Spleen (tissue), 7 donors: ENCODE measurements at regions not wholly inside any gene's neighbourhood (a gene's known extent, or its start where the extent isn't known, plus 50 kb on each side); places are given as distances from the start of the nearest gene placed in this dataset.
A peak's percentile ranks its signal among the peaks of the same experiment; 100 is the strongest.

Source experiments
- POLR2A ChIP-seq, 3 donors: fragments of 450-650 bp; IDR thresholded peaks; one replicate each; pipeline ENCODE4 v1.5.1; 2017; ENCODE audit warnings: antibody characterized with exemption in 3 of 3, mild to moderate bottlenecking in 1 of 3
- TF ChIP-seq, protein P1 (sequence below), 11 experiments: fragments of 200-600 bp in 7 of 11; fragments of 450-650 bp in 4 of 11; sonication (generic) in 4 of 11; IDR thresholded peaks in 8 of 11; conservative IDR thresholded peaks in 3 of 11; 1 replicate in 7 of 11; 2 replicates in 4 of 11; pipeline versions ENCODE4 v1.4.0 to v1.8.0; 2016 to 2021; ENCODE audit warnings: antibody characterized with exemption in 11 of 11, inconsistent platforms in 4 of 11, mild to moderate bottlenecking in 1 of 11
- donor health status: DM: no; HTN: no; CAD: no; lungs with moderate emphysema.
- donor health status: DM: no; HTN: no; CAD: no.
- donor health status: DM: no; HTN: no; CAD: no.

DNA sequence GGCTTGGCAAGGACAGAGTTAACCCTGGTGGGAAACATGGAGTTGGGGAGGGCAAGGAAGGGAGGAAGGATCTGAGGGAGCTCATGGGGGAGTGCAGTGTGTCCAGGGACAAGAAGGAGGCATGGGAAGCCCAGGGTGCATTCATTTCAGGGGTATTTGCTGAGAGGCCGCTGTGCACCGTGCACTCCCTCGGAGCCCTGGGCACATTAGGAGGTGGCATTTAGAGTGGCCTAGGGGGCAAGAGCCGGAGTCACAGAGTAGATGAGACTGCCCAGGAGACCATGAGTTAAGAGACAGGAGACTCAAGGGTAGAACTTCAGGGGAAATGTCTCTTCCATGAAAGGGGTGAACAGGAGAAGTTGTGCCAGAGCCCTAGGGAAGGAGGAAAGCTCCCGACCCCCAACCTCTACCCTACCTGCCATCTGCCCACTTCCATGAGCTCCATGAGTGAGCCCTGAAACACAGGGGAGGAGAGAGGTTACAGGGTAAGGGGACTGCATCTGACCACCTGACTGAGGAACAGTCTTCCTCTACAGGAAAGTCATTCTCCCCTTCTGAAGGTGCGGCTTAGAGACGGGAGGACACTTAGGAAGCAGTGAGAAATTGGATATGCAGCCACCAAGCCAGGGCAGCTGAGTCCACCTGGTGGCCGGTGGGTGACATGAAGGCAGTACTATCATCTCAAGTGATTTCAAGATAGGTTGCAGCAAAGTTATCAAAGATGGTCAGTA lies 58.5 kb upstream of the COPS8 start:
- TF ChIP-seq, protein P1, sequence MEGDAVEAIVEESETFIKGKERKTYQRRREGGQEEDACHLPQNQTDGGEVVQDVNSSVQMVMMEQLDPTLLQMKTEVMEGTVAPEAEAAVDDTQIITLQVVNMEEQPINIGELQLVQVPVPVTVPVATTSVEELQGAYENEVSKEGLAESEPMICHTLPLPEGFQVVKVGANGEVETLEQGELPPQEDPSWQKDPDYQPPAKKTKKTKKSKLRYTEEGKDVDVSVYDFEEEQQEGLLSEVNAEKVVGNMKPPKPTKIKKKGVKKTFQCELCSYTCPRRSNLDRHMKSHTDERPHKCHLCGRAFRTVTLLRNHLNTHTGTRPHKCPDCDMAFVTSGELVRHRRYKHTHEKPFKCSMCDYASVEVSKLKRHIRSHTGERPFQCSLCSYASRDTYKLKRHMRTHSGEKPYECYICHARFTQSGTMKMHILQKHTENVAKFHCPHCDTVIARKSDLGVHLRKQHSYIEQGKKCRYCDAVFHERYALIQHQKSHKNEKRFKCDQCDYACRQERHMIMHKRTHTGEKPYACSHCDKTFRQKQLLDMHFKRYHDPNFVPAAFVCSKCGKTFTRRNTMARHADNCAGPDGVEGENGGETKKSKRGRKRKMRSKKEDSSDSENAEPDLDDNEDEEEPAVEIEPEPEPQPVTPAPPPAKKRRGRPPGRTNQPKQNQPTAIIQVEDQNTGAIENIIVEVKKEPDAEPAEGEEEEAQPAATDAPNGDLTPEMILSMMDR (IDR thresholded peaks at IDR 0.05 in 8 of 11, conservative IDR thresholded peaks at IDR 0.05 in 3 of 11), result peak; percentile 47 to 86 (median 73)
- TF ChIP-seq POLR2A (IDR thresholded peaks at IDR 0.05), result no peak
